Endodermal cell (in vitro differentiated cells): ENCODE measurements at regions not wholly inside any gene's neighbourhood (a gene's known extent, or its start where the extent isn't known, plus 50 kb on each side); places are given as distances from the start of the nearest gene placed in this dataset.

Source experiments
- DNase-seq: peaks from one replicate; pipeline ENCODE4 v3.0.0-alpha.2; 2017
- H3K27ac ChIP-seq: 2 replicates; pipeline ENCODE4 v1.5.1; 2013; ENCODE audit warnings: mild to moderate bottlenecking, low read depth, low read length, moderate library complexity
- H3K27me3 ChIP-seq: 2 replicates; pipeline ENCODE4 v1.6.1; 2013; ENCODE audit warnings: mild to moderate bottlenecking, low read length, moderate library complexity; ENCODE audit not compliant: insufficient read depth, control insufficient read depth, poor library complexity, severe bottlenecking
- H3K36me3 ChIP-seq: 2 replicates; pipeline ENCODE4 v1.7.0; 2013; ENCODE audit warnings: mild to moderate bottlenecking, low read length, moderate library complexity; ENCODE audit not compliant: control insufficient read depth, insufficient read depth
- H3K4me1 ChIP-seq: one replicate; pipeline ENCODE4 v1.7.0; 2013; ENCODE audit warnings: low read length; ENCODE audit not compliant: control insufficient read depth, insufficient read depth
- H3K4me3 ChIP-seq: 2 replicates; pipeline ENCODE4 v1.5.1; 2013; ENCODE audit warnings: mild to moderate bottlenecking, low read length, moderate library complexity
- H3K9ac ChIP-seq: 2 replicates; pipeline ENCODE4 v1.6.1; 2013; ENCODE audit warnings: mild to moderate bottlenecking, low read length, moderate library complexity; ENCODE audit not compliant: poor library complexity, severe bottlenecking; ENCODE audit errors: extremely low read depth
- H3K9me3 ChIP-seq: 2 replicates; pipeline ENCODE4 v1.6.1; 2013; ENCODE audit warnings: mild to moderate bottlenecking, low read length, moderate library complexity; ENCODE audit not compliant: control insufficient read depth
- H3K27ac Mint-ChIP-seq: 2 replicates; pipeline ENCODE4 v1.8.0; 2020; ENCODE audit warnings: mixed read lengths
- H3K27me3 Mint-ChIP-seq: 2 replicates; pipeline ENCODE4 v1.8.0; 2021; ENCODE audit warnings: mild to moderate bottlenecking, mixed read lengths; ENCODE audit not compliant: insufficient read depth
- H3K36me3 Mint-ChIP-seq: 2 replicates; pipeline ENCODE4 v1.8.0; 2020; ENCODE audit warnings: low read depth, mixed read lengths
- H3K4me1 Mint-ChIP-seq: 2 replicates; pipeline ENCODE4 v1.8.0; 2020; ENCODE audit warnings: mixed read lengths
- H3K4me3 Mint-ChIP-seq: 2 replicates; pipeline ENCODE4 v1.8.0; 2020; ENCODE audit warnings: mild to moderate bottlenecking, moderate library complexity, mixed read lengths
- H3K9me3 Mint-ChIP-seq: 2 replicates; pipeline ENCODE4 v1.8.0; 2020; ENCODE audit warnings: mild to moderate bottlenecking, mixed read lengths
- CTCF ChIP-seq: fragments of 200-600 bp; sonication (generic); conservative IDR thresholded peaks from 2 replicates; pipeline ENCODE4 v1.5.0; 2021; ENCODE audit warnings: antibody characterized with exemption, mild to moderate bottlenecking
- WGBS, 2 experiments: methylation state at CpG; one replicate each; pipeline versions ENCODE4 v1.1.5 to v1.1.7; 2013; ENCODE audit warnings: missing lambda C conversion rate in 2 of 2, mixed read lengths in 1 of 2; ENCODE audit not compliant: insufficient coverage in 1 of 2, insufficient read length in 1 of 2; 5-methylcytosine and 5-hydroxymethylcytosine counted together

GRCh38 chr13:50446611-50447010 lies 396.9 kb downstream of the DLEU7 start:
- Mint-ChIP-seq H3K36me3 (no peaks in the 10 kb centered on the region), H3K4me1 (peaks cover 26% of the 10 kb centered on the region), H3K4me3 (no peak overlapping the region), H3K9me3 (no peaks in the 10 kb centered on the region), H3K27ac (no peak overlapping the region), H3K27me3 (no peaks in the 10 kb centered on the region)
- Histone ChIP-seq H3K27me3 (no peaks in the 10 kb centered on the region), H3K4me1 (no peaks in the 10 kb centered on the region), H3K36me3 (no peaks in the 10 kb centered on the region), H3K9ac (no peak overlapping the region), H3K4me3 (no peak overlapping the region), H3K27ac (no peak overlapping the region), H3K9me3 (peaks cover 5% of the 10 kb centered on the region)
- no peak for TF ChIP-seq CTCF
- DNase-seq: no peak
- WGBS, 2 experiments: 100% methylated on average over 1 of the region's 1 CpG; no CpG with 5 or more reads in 1 of the 2 experiments

GRCh38 chr13:50448535-50448998 lies 394.9 kb downstream of the DLEU7 start:
- H3K9me3 ChIP-seq: peaks cover 5% of the 10 kb centered on the region
- H3K4me3 ChIP-seq: no peak overlapping the region
- H3K27ac Mint-ChIP-seq: no peak overlapping the region
- H3K36me3 Mint-ChIP-seq: no peaks in the 10 kb centered on the region
- peaks cover 35% of the 10 kb centered on the region for H3K4me1 Mint-ChIP-seq
- H3K4me3 Mint-ChIP-seq: no peak overlapping the region
- H3K36me3 ChIP-seq: no peaks in the 10 kb centered on the region
- no peaks in the 10 kb centered on the region for H3K27me3 Mint-ChIP-seq
- DNase-seq: no peak
- peaks cover 4% of the 10 kb centered on the region for H3K4me1 ChIP-seq
- H3K9me3 Mint-ChIP-seq: no peaks in the 10 kb centered on the region
- H3K27ac ChIP-seq: no peak overlapping the region
- no peak overlapping the region for H3K9ac ChIP-seq
- no peaks in the 10 kb centered on the region for H3K27me3 ChIP-seq
- WGBS, 2 experiments: 80% methylated on average over 1 of the region's 1 CpG; no CpG with 5 or more reads in 1 of the 2 experiments
- TF ChIP-seq CTCF: no peak

- H3K4me1 Mint-ChIP-seq: peaks cover 35% of the 10 kb centered on the region
- Histone ChIP-seq H3K4me1 (peaks cover 4% of the 10 kb centered on the region), H3K27ac (no peak overlapping the region), H3K36me3 (no peaks in the 10 kb centered on the region), H3K4me3 (no peak overlapping the region), H3K9me3 (peaks cover 5% of the 10 kb centered on the region), H3K9ac (no peak overlapping the region), H3K27me3 (no peaks in the 10 kb centered on the region)
- WGBS, 2 experiments: 92 to 93% methylated on average over 2 of the region's 2 CpGs
- no peaks in the 10 kb centered on the region for H3K27me3 Mint-ChIP-seq
- H3K9me3 Mint-ChIP-seq: no peaks in the 10 kb centered on the region
- H3K27ac Mint-ChIP-seq: no peak overlapping the region
- no peak overlapping the region for H3K4me3 Mint-ChIP-seq
- TF ChIP-seq CTCF: no peak
- no peaks in the 10 kb centered on the region for H3K36me3 Mint-ChIP-seq
- no peak for DNase-seq
Observed at GRCh38 chr13:50449465-50449864, 394.0 kb downstream of the DLEU7 start.
